GM21423 (cell line): ENCODE measurements at regions not wholly inside any gene's neighbourhood (a gene's known extent, or its start where the extent isn't known, plus 50 kb on each side); places are given as distances from the start of the nearest gene placed in this dataset.

ENCODE experiments used
- ATAC-seq: cut with Tn5 transposase; IDR thresholded peaks from one replicate; pipeline ENCODE4 v1.9.1; 2021; ENCODE audit warnings: mild to moderate bottlenecking, moderate library complexity; ENCODE audit not compliant: unreplicated experiment

- no peak for ATAC-seq
Measured at GRCh38 chr12:132408626-132409494, 79.5 kb upstream of the GALNT9 start.

DNA sequence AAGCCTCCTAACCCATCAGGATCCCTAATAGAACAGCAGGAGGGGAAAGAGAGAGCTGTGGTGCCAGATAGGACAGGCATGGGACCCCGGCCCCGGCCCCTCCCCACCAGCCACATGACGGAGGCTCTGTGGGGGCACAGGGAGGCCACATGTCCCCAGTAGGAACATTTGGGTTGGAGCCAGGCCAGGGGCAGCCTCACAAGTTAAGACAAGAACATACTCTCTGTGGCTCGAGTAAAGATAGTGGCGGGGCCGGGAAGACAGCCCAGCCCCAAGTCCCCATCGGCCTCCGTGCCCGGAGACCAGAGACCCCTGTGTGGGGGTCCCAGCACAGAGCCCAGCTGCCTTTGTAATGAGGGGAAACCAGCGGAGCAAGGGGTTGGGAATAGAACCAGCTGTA, 78.6 kb upstream of the GALNT9 start:
- ATAC-seq = no peak

DNA sequence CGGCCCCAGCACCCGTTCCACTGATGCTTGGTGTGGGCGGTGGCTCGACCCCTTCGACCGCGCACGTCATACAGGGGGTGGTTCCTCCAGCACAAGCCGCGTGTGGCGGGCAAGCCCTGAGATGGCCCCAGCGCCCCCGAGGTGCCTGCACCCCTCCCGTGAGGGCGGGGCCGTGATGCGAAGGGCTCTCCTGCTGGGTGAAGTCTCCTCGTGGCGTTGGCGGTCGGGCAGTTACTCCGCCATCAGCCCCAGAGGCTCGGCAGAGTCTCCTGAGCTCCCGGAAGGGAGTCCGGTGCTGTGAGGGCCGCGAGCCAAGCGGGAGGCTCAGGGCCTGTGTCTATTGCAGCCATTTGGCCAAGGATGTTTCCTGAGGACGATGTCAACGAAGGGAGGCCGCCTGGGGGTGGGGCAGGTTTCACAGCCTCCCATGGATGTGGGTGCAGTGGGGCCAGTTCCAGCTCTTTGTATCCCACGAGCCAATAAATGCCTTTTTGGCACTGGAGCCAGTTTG, 78.1 kb upstream of the GALNT9 start:
- no peak for ATAC-seq

- ATAC-seq = no peak
Measured at GRCh38 chr12:132406493-132407450, 77.4 kb upstream of the GALNT9 start.

DNA sequence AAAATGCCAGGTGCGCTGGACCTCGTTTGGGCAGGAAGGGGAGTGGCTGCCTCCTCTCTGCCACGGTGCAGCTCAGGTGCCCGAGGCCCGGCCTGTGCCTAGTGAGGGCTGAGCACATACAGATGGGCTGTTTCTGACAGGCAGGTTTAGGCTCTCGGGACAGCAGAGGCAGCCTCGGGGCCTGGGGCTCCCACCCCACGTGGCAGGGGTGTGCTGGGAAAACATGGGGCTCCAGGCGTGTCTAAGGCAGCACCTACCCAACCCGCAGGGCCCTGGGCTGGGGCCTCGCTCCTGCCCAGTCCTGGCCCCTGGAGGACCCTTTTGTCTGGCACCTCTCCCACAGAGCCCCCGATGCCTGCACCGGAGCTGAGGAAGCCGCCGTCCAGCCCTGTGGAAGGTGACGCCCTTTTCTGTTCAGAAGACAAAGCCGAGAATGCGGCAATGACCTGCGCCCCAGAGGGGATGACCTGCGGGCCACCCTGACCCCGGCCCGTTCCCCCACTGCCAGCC, 76.4 kb upstream of the GALNT9 start:
- ATAC-seq = no peak

DNA sequence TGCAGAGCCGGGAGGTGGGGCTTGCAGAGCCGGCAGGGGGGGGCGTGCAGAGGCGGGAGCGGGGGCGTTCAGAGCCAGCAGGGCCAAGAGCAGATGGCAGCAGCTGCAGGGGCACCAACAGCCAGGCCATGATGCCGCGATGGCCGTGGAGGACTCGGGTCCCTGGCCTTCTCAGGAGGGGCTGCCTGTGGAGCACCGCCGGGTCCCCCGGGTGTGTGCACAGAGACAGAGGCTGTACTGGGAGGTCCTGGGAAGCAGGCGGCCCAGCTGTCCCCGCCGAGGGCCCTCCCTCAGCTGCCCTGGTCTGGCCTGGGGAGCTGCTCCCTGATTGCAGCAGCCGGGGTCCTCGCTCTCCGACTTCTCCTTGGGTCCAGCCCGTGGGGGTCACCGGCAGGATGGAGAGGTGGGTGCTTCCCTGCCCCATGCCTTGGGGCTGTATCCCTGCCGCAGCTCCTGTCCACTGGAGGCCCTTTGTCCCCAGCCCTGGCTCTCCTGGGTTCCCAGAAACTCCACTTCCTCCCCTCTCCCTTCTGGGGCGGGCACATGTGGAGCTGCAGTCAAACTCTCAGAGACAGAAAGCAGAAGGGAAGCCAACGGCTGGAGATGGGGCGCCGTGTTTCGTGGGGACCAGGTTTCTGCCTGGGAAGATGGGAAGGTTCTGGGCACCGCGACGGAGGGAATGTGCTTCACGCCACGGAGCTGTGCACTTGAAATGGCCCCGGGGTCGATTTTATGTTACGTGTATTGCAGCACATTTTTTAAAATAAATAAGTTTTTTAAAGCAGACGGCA, 75.8 kb upstream of the GALNT9 start:
- ATAC-seq = no peak

DNA sequence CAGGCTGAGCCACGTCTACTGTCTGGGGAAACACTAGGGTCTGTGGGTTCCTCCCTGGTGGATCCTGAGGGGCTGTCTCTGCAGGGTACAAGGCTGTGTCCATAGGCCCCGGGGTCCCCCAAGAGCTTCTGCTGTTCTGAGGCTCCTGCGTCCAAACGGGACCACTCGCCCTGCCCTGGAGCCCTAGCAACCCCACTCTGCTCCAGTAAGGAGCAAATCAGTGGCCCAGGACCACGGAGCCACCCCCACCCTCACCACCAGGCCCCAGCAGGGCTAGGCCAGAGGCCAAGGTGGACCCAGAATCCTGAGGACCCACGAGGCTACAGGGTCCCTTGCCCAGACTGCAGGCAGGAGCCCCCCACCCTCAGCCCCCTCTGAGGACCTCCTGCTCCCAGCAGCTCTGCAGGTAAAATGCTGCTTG, 75.1 kb upstream of the GALNT9 start:
- no peak for ATAC-seq

GRCh38 chr12:132403636-132404434, 74.4 kb upstream of the GALNT9 start:
- ATAC-seq = no peak

DNA sequence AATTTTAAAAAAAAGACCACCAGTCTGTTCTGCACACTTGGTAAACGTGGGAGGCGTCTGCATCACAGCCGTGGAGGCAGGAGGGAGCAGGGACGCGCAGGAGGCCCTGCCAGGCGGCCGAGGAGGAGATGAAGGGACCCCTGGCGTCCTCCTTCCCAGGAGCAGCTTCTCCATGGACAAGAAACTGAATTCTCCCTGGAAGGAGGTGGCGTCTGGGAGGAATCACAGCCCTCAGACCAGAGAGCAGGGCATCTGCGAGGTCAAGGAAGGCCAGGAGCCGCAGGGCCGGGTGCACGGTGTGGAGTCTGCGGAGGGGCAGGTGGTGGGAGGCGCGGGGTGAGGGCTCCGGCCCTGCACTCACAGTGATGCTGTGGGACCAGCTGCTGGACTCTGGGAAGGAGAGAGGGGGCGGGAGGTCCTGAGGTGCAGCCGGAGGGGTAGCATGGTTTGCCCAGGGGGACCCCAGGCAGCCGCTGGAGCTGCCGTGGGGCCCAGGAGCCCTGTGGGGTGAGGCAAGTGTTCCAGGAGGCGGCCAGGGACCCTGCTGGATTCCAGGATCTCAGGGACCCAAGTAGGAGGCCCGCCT, 73.5 kb upstream of the GALNT9 start:
- no peak for ATAC-seq

GRCh38 chr12:132401982-132402381, 72.6 kb upstream of the GALNT9 start:
- no peak for ATAC-seq

DNA sequence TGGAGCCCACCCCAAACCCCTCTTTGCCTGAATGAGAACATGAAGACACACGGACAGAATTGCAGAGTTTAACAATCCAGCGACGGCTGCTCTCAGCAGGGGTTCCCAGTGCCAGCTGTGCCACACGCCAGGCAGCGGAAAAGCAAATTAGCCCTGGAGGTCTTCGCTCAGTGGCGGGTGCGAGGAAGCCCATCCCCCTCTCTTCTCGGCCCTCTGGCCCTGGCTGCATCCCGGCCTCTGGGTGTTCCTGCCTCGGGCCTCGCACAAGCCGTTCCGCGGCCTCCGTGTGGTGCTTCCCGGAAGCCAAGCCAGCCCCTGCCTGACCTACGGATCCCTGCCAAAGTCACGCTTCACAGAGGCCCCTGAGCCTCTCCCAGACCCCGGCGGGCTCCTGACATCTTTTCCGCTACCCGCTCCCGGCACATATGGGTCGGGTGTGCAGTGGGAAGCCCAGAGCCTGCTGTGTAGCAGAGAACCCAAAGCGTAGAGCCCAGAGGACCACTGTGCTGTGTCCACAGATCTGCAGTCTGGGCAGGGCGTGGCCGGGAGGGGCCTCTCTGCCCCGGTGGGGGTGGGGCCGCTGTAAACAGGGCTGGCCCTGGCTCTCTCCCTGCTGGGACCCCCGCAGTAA, 70.7 kb upstream of the GALNT9 start:
- no peak for ATAC-seq

DNA sequence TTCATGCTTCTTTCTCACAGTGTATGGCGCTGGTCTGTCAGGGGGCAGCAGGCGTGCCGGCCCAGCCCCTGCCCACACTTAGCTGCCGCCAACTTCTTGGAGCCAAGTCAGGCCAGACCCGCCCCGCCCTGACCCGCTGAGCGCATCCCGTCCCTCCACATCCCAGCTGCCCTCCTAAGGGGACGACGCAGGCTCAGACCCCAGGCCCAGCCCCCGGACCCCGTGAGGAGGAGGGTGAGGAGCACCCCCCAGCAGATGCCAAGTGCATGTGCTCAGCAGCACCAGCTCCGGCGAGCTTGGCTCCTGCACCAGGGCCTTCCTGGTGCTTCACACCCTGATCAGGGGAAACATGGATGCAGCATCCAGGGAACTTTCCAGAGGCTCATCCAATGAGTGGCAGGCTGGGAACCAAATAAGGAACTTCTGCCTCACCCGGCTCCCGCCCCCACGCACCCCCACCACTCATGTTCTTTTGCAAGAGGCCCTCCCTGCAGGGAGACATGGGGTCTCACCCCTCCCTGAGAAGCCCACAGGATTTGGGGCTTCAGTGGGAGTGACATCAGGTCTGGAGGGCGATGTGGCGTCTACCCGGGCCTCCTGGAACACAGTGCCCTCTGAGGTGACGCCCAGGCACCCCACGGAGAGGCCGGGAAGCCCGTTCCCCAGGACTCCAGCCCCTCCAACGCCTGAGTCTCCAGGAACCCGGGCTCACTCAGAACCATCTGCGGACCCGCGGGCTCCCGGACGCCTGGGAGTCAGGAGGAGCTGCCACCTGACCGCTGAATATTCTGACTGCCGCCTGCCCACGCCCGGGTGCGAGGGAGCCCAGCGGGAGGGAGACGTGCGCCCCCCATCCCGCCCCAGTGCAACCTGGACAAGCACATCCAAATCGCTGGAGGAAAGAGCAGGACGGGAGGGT, 70.0 kb upstream of the GALNT9 start:
- ATAC-seq = no peak

- ATAC-seq = no peak
Measured at GRCh38 chr12:132398386-132398991, 69.1 kb upstream of the GALNT9 start.

GRCh38 chr12:132397934-132398385, 68.6 kb upstream of the GALNT9 start:
- no peak for ATAC-seq

DNA sequence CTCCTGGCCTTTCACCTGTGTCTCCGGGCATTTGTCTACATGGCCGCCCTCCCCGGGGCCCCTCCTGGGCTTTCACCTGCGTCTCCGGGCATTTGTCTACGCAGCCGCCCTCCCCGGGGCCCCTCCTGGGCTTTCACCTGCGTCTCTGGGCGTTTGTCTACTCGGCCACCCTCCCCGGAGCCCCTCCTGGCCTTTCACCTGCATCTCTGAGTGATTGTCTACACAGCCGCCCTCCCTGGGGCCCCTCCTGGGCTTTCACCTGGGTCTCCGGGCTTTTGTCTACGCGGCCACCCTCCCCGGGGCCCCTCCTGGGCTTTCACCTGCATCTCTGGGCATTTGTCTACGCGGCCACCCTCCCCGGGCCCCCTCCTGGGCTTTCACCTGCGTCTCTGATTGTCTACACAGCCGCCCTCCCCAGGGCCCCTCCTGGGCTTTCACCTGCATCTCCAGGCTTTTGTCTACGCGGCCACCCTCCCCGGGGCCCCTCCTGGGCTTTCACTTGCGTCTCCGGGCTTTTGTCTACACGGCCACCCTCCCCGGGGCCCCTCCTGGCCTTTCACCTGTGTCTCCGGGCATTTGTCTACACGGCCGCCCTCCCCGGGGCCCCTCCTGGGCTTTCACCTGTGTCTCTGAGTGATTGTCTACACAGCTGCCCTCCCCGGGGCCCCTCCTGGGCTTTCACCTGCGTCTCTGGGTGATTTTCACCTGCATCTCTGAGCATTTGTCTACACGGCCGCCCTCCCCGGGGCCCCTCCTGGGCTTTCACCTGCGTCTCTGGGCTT, 68.0 kb upstream of the GALNT9 start:
- no peak for ATAC-seq

- ATAC-seq = no peak
Measured at GRCh38 chr12:132396657-132397056, 67.3 kb upstream of the GALNT9 start.

- ATAC-seq = no peak
Measured at GRCh38 chr12:132395908-132396305, 66.5 kb upstream of the GALNT9 start.
